GM23338 (cell line): ENCODE measurements at regions not wholly inside any gene's neighbourhood (a gene's known extent, or its start where the extent isn't known, plus 50 kb on each side); places are given as distances from the start of the nearest gene placed in this dataset.

Experiments used
- ATAC-seq: fragments of 200-7000 bp; cut with Tn5 transposase; 3 replicates; pipeline ENCODE4 v1.9.1; 2020
- DNase-seq: peaks from one replicate; pipeline ENCODE4 v3.0.0-alpha.2; 2015; ENCODE audit warnings: low spot score
- H2AFZ ChIP-seq: fragments of 200-600 bp; sonication (generic); 2 replicates; pipeline ENCODE4 v1.8.0; 2016; ENCODE audit warnings: antibody characterized with exemption, mild to moderate bottlenecking, moderate library complexity
- H3F3A ChIP-seq: fragments of 200-600 bp; sonication (generic); replicated peaks from 2 replicates; pipeline ENCODE4 v1.8.0; 2017; ENCODE audit warnings: antibody characterized with exemption, mixed run types, low read depth
- H3K27ac ChIP-seq: fragments of 200-600 bp; sonication (generic); 2 replicates; pipeline ENCODE4 v1.6.1; 2016; ENCODE audit warnings: low read depth
- H3K27me3 ChIP-seq: fragments of 200-600 bp; sonication (generic); 2 replicates; pipeline ENCODE4 v1.8.0; 2016; ENCODE audit warnings: mild to moderate bottlenecking, mixed run types, moderate library complexity; ENCODE audit not compliant: insufficient read depth
- H3K36me3 ChIP-seq: fragments of 200-600 bp; sonication (generic); 2 replicates; pipeline ENCODE4 v1.8.0; 2016; ENCODE audit warnings: mild to moderate bottlenecking; ENCODE audit not compliant: insufficient read depth
- H3K4me1 ChIP-seq: fragments of 200-600 bp; sonication (generic); 2 replicates; pipeline ENCODE4 v1.8.0; 2016; ENCODE audit warnings: mild to moderate bottlenecking, moderate library complexity; ENCODE audit not compliant: insufficient read depth
- H3K4me2 ChIP-seq: fragments of 200-600 bp; sonication (generic); 2 replicates; pipeline ENCODE4 v1.7.1; 2017; ENCODE audit warnings: mixed run types
- H3K4me3 ChIP-seq: fragments of 200-600 bp; sonication (generic); 2 replicates; pipeline ENCODE4 v1.6.1; 2016; ENCODE audit warnings: mixed run types
- H3K79me2 ChIP-seq: fragments of 200-600 bp; sonication (generic); replicated peaks from 2 replicates; pipeline ENCODE4 v1.8.0; 2017; ENCODE audit warnings: mild to moderate bottlenecking; ENCODE audit not compliant: insufficient read depth
- H3K9me2 ChIP-seq: fragments of 200-600 bp; sonication (generic); 2 replicates; pipeline ENCODE4 v1.8.0; 2017; ENCODE audit not compliant: insufficient read depth
- H4K20me1 ChIP-seq: fragments of 200-600 bp; sonication (generic); replicated peaks from 2 replicates; pipeline ENCODE4 v1.8.0; 2017; ENCODE audit warnings: mild to moderate bottlenecking; ENCODE audit not compliant: insufficient read depth
- H3K27ac Mint-ChIP-seq: 2 replicates; pipeline ENCODE4 v1.8.0; 2020; ENCODE audit warnings: inconsistent platforms, mild to moderate bottlenecking, moderate library complexity, mixed read lengths
- H3K27me3 Mint-ChIP-seq: 3 replicates; pipeline ENCODE4 v1.8.0; 2022; ENCODE audit warnings: low read depth, mild to moderate bottlenecking, moderate library complexity, mixed read lengths, inconsistent platforms; ENCODE audit not compliant: insufficient read depth, poor library complexity
- H3K36me3 Mint-ChIP-seq: 3 replicates; pipeline ENCODE4 v1.8.0; 2021; ENCODE audit warnings: low read depth, mild to moderate bottlenecking, inconsistent platforms, moderate library complexity, mixed read lengths
- H3K4me1 Mint-ChIP-seq: 3 replicates; pipeline ENCODE4 v1.8.0; 2020; ENCODE audit warnings: mild to moderate bottlenecking, inconsistent platforms, mixed read lengths
- H3K4me3 Mint-ChIP-seq: 3 replicates; pipeline ENCODE4 v1.8.0; 2021; ENCODE audit warnings: moderate library complexity, mild to moderate bottlenecking, inconsistent platforms, mixed read lengths
- H3K9me3 Mint-ChIP-seq: 3 replicates; pipeline ENCODE4 v1.8.0; 2020; ENCODE audit warnings: moderate library complexity, mild to moderate bottlenecking, inconsistent platforms, mixed read lengths
- CREB1 ChIP-seq: fragments of 250-450 bp; sonication (Bioruptor Pico); IDR thresholded peaks from 2 replicates; pipeline ENCODE4 v1.5.0; 2020; ENCODE audit warnings: low read depth, mild to moderate bottlenecking, moderate library complexity
- CTCF ChIP-seq, 2 experiments: fragments of 200-600 bp in 1 of 2; sonication (generic) in 1 of 2; conservative IDR thresholded peaks; 2 replicates each; pipeline versions ENCODE4 v1.5.1 to v1.6.1; 2016 to 2017; ENCODE audit warnings: antibody characterized with exemption in 2 of 2, low read depth in 2 of 2, mild to moderate bottlenecking in 2 of 2, moderate library complexity in 1 of 2
- ETS1 ChIP-seq: IDR thresholded peaks from 2 replicates; pipeline ENCODE4 v1.6.1; 2016; ENCODE audit warnings: antibody characterized with exemption
- EZH2 ChIP-seq: fragments of 200-600 bp; sonication (generic); IDR thresholded peaks from one replicate; pipeline ENCODE4 v1.8.0; 2017; ENCODE audit warnings: antibody characterized with exemption, mild to moderate bottlenecking, low read depth; ENCODE audit not compliant: unreplicated experiment
- EZH2phosphoT487 ChIP-seq: fragments of 200-600 bp; sonication (generic); IDR thresholded peaks from one replicate; pipeline ENCODE4 v1.8.1; 2018; ENCODE audit warnings: antibody characterized with exemption; ENCODE audit not compliant: unreplicated experiment
- JUNB ChIP-seq: IDR thresholded peaks from one replicate; pipeline ENCODE4 v1.6.1; 2016; ENCODE audit warnings: antibody characterized with exemption; ENCODE audit not compliant: unreplicated experiment
- NANOG ChIP-seq: IDR thresholded peaks from 2 replicates; pipeline ENCODE4 v1.6.1; 2016; ENCODE audit warnings: antibody characterized with exemption, borderline replicate concordance
- POLR2AphosphoS5 ChIP-seq: IDR thresholded peaks from 2 replicates; pipeline ENCODE4 v1.6.1; 2016; ENCODE audit warnings: antibody characterized with exemption, low read depth
- REST ChIP-seq: IDR thresholded peaks from one replicate; pipeline ENCODE4 v1.6.1; 2018; ENCODE audit warnings: antibody characterized with exemption; ENCODE audit not compliant: unreplicated experiment
- STAT1 ChIP-seq: IDR thresholded peaks from one replicate; pipeline ENCODE4 v1.6.1; 2016; ENCODE audit warnings: antibody characterized with exemption; ENCODE audit not compliant: unreplicated experiment
- ZNF114 ChIP-seq: fragments of 250-450 bp; sonication (Bioruptor Pico); IDR thresholded peaks from 2 replicates; pipeline ENCODE4 v1.5.0; 2020; ENCODE audit warnings: mild to moderate bottlenecking, moderate library complexity
- ZNF331 ChIP-seq: fragments of 250-450 bp; sonication (Bioruptor Pico); IDR thresholded peaks from 2 replicates; pipeline ENCODE4 v1.5.0; 2020; ENCODE audit warnings: low read depth, mild to moderate bottlenecking, moderate library complexity
- ZNF462 ChIP-seq: fragments of 250-450 bp; sonication (Bioruptor Pico); IDR thresholded peaks from 2 replicates; pipeline ENCODE4 v1.5.0; 2020; ENCODE audit warnings: mild to moderate bottlenecking, moderate library complexity

- DNase-seq = no peak
- H4K20me1 ChIP-seq = no peaks in the 10 kb centered on the region
- Mint-ChIP-seq H3K9me3 (peaks cover 2% of the 10 kb centered on the region; the same call in 2 of the 3 replicates), H3K36me3 (no peaks in the 10 kb centered on the region), H3K4me3 (no peak overlapping the region), H3K27me3 (no peaks in the 10 kb centered on the region), H3K4me1 (no peaks in the 10 kb centered on the region), H3K27ac (no peak overlapping the region)
- no peak overlapping the region for H3K27ac ChIP-seq
- H3K4me3 ChIP-seq = no peak overlapping the region
- H3K36me3 ChIP-seq = no peaks in the 10 kb centered on the region
- no peak overlapping the region for H3K4me2 ChIP-seq
- H3K9me2 ChIP-seq = no peaks in the 10 kb centered on the region
- no peaks in the 10 kb centered on the region for H3K79me2 ChIP-seq
- no peak for TF ChIP-seq REST
- TF ChIP-seq POLR2AphosphoS5 = no peak
- no peak for TF ChIP-seq ZNF331
- no peak for TF ChIP-seq EZH2
- no peak for TF ChIP-seq EZH2phosphoT487
- TF ChIP-seq STAT1 = no peak
- no peak for TF ChIP-seq ZNF462 (CRISPR knock-in tag)
- no peak for TF ChIP-seq ZNF114 (CRISPR knock-in tag)
- TF ChIP-seq JUNB = no peak
- no peak for TF ChIP-seq CREB1 (CRISPR knock-in tag)
- no peak for TF ChIP-seq NANOG
- no peak for TF ChIP-seq ETS1
- TF ChIP-seq CTCF (conservative IDR thresholded peaks at IDR 0.05; ENCODE audit: low read depth in 2 of 2) = no peak
- H3K27me3 ChIP-seq = no peaks in the 10 kb centered on the region
- H3K4me1 ChIP-seq = no peaks in the 10 kb centered on the region
- no peak for ATAC-seq
- H2AFZ ChIP-seq = no peak overlapping the region
- H3F3A ChIP-seq = no peaks in the 10 kb centered on the region
These were observed 50.2 kb upstream of the ELOVL5 start for GRCh38 chr6:53399027-53399344.
